ENCODE measurements at regions not wholly inside any gene's neighbourhood (a gene's known extent, or its start where the extent isn't known, plus 50 kb on each side); places are given as distances from the start of the nearest gene placed in this dataset.
A peak's percentile ranks its signal among the peaks of the same experiment; 100 is the strongest.
"Not testable (repeated sequence)": the region's sequence is repeated elsewhere in the genome, so short reads cannot be mapped to it uniquely, and the experiment has no call there.

GRCh38 chr3:73828348-73828747 lies 203.6 kb upstream of the PDZRN3 start:
- no peak for DNase-seq

- DNase-seq: no peak
These were observed 203.0 kb upstream of the PDZRN3 start for GRCh38 chr3:73827725-73828211.

GRCh38 chr3:73827204-73827603 lies 202.5 kb upstream of the PDZRN3 start:
- DNase-seq: no peak

GRCh38 chr3:73820896-73821295 lies 196.2 kb upstream of the PDZRN3 start:
- not testable (repeated sequence) for DNase-seq

GRCh38 chr3:73820431-73820830 lies 195.7 kb upstream of the PDZRN3 start:
- DNase-seq: no peak

GRCh38 chr3:73815966-73816365 lies 191.2 kb upstream of the PDZRN3 start:
- DNase-seq: no peak

GRCh38 chr3:73813692-73814292 lies 189.1 kb upstream of the PDZRN3 start:
- no peak for DNase-seq

- peak; percentile 38 for DNase-seq
These were observed 188.6 kb upstream of the PDZRN3 start for GRCh38 chr3:73813291-73813690.

- DNase-seq: no peak
These were observed 187.3 kb upstream of the PDZRN3 start for GRCh38 chr3:73812054-73812453.

- no peak for DNase-seq
These were observed 184.2 kb upstream of the PDZRN3 start for GRCh38 chr3:73808862-73809509.

- DNase-seq: no peak
These were observed 180.7 kb upstream of the PDZRN3 start for GRCh38 chr3:73805435-73805834.

- no peak for DNase-seq
These were observed 179.5 kb upstream of the PDZRN3 start for GRCh38 chr3:73804204-73804603.

GRCh38 chr3:73801444-73801843 lies 176.7 kb upstream of the PDZRN3 start:
- DNase-seq: no peak

- DNase-seq: no peak
These were observed 172.6 kb upstream of the PDZRN3 start for GRCh38 chr3:73797311-73797710.

GRCh38 chr3:73796382-73796781 lies 171.6 kb upstream of the PDZRN3 start:
- DNase-seq: peak; percentile 84

- no peak for DNase-seq
These were observed 166.6 kb upstream of the PDZRN3 start for GRCh38 chr3:73791356-73791755.

GRCh38 chr3:73789825-73790444 lies 165.2 kb upstream of the PDZRN3 start:
- peak; percentile 18 for DNase-seq

- DNase-seq: no peak
These were observed 162.9 kb upstream of the PDZRN3 start for GRCh38 chr3:73787620-73788019.

GRCh38 chr3:73786998-73787397 lies 162.3 kb upstream of the PDZRN3 start:
- DNase-seq: no peak

GRCh38 chr3:73786321-73786807 lies 161.6 kb upstream of the PDZRN3 start:
- no peak for DNase-seq

GRCh38 chr3:73784686-73785392 lies 160.1 kb upstream of the PDZRN3 start:
- no peak for DNase-seq

GRCh38 chr3:73783811-73784210 lies 159.1 kb upstream of the PDZRN3 start:
- DNase-seq: no peak

GRCh38 chr3:73781541-73781940 lies 156.8 kb upstream of the PDZRN3 start:
- no peak for DNase-seq

GRCh38 chr3:73774645-73775044 lies 149.9 kb upstream of the PDZRN3 start:
- DNase-seq: no peak

All from NCI-H1105 treated with DMSO at 0.1 percent for 48 hours (cell line).